CMK (cell line): ENCODE measurements at regions not wholly inside any gene's neighbourhood (a gene's known extent, or its start where the extent isn't known, plus 50 kb on each side); places are given as distances from the start of the nearest gene placed in this dataset.
"Not testable (repeated sequence)": the region's sequence is repeated elsewhere in the genome, so short reads cannot be mapped to it uniquely, and the experiment has no call there.

Source experiments
- DNase-seq: peaks from one replicate; pipeline ENCODE4 v3.0.0-alpha.2; 2010; ENCODE audit warnings: low read depth

DNA sequence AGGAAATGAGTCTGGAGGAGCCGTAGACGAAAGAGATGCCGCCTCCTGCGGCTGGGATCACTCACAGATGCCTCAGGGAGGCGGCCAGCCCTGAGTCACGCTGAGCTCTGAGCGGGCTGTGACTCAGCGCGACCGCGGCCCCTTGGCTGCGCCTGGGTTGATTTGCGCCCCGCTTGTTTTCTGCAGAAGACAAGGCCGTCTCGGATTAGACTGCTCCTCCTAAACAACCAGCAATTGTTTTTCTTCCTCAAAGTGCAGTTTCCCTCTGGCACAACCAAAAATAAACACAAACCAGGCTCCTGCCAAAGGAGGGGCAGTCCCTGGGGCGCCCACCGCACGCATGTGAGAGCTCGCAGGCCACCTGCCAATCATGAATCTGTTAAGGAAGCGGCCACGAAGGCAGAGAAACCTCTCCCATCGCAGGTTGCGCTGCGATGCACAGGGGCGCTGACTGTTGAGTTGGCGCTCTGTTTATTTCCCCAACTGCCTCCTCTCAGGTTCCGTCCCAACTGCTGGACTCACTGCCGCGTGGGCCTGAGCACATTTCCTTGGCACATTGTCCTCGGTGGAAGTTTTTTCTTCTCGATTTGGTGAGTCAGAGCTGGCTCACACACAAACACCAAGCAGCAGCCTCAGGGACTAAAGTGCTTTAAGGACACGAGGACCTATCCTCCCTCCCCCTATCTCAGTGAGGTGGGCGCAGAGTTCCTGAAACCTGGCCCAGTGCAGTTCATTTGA is 85.2 kb upstream of the NDUFV2 start:
- peak; percentile 24 for DNase-seq

DNA sequence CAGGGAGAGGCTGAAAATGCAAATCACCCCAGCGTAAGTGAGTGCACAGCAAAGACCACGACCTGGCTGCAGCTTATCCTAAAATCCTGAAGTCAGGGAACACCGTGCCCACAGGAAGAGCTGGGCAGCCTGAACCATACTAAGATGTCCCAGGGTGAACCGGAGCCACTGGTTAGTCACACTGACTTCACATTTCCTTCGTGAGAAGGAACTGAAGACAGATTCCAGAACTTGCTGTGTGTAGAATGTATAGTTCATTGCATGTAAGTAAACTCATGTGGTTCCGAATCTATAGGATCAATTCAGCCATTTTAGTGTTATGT is 84.6 kb upstream of the NDUFV2 start:
- no peak for DNase-seq

DNA sequence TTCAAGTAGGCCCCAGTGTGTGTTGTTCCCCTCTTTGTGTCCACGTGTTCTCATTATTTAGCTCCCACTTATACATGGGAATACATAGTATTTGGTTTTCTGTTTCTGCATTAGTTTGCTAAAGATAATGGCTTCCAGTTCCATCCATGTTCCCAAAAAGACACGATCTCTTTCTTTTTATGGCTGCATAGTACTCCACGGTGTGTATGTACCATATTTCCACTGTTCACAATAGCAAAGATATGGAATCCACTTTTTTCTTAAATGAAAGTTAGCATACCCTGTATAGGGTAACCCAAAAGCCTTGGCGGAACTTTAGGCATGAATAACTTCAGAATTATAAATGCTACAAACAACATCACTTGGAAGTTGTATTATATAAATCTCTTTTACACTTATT is 83.4 kb upstream of the NDUFV2 start:
- no peak for DNase-seq

DNA sequence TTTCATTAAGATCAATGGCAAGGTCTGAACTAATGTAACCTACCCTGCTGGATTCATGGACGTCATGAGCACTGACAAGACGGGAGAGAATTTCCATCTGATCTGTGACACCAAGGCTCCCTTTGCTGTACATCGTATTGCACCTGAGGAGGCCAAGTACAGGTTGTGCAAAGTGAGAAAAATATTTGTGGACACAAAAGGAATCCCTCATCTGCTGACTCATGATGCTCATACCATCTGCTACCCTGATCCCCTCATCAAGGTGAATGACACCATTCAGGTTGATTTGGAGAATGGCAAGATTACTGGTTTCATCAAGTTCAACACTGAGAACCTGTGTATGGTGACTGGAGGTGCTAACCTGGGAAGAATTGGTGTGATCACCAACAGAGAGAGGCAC is 82.3 kb upstream of the NDUFV2 start:
- no peak for DNase-seq

DNA sequence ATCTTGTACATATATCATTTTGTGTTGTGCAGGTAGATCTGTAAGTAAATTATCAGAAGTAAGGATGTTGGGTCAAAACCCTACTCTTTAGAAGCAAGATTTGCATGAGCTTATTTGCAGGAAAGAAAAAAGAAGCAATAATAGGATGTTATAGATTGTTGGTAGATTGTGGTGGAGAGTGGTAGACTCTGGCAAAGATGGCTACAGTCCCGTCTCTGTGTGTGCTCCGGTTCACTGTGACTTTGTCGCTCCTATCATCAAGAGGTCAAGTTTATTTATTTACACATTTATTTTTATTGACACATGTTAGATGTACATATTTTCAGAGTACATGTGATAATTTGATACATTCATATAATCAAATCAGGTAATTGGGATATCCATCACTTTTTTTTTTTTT is 81.0 kb upstream of the NDUFV2 start:
- no peak for DNase-seq

DNA sequence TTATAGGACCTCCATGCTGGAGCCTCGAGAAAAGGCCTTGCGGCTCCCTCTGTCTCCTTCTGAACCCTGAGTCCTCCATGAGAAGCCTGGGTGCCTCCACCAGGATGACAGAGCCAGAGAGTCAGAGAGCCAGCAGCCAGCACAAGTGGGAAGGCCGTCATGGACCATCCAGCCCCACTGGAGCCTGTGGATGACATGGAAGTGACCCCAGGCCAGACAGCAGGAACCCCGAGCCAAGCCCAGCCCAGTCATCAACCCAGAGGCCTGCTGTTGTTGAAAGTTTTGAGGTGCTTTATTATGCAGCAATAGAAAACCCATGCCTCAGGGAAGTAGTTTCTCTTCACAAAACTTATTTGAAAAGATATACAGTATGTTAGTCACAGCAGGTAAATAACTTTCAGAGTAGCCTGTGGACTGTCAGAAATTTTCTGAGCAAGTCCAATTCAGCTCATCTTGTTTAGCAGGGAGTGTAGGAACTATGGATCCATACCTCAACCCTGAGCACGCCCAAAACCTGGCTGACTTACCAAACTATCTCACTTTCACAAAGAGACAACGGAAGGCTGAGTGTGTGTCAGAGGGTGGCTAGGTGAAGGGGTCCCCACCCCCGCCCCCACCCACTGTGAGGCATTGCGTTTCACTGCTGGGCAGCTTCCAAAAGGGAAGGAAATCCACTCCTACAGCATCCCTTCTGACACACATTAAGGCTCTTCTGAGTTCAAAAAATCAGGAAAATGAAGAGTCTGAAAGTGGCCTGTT is 79.9 kb upstream of the NDUFV2 start:
- DNase-seq = no peak

DNA sequence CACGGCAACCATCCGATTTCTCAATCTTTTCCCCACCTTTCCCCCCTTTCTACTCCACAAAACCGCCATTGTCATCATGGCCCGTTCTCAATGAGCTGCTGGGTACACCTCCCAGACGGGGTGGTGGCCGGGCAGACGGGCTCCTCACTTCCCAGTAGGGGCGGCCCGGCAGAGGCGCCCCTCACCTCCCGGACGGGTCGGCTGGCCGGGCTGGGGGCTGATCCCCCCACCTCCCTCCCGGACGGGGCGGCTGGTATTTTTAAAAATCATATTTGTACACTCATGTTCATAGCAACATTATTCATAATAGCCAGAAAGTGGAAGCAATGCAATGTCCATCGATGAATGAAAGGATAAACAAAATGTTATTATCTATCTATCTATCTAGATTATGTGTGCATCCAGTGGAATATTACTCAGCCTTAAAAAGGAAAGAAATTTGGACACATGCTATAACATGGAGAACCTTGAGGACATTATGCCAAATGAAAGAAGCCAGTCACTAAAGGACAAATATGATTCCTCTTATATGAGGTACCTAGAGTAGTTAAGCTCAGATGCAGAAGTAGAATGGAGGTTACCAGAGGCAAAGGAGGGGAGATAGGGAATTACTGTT is 78.4 kb upstream of the NDUFV2 start:
- not testable (repeated sequence) for DNase-seq

DNA sequence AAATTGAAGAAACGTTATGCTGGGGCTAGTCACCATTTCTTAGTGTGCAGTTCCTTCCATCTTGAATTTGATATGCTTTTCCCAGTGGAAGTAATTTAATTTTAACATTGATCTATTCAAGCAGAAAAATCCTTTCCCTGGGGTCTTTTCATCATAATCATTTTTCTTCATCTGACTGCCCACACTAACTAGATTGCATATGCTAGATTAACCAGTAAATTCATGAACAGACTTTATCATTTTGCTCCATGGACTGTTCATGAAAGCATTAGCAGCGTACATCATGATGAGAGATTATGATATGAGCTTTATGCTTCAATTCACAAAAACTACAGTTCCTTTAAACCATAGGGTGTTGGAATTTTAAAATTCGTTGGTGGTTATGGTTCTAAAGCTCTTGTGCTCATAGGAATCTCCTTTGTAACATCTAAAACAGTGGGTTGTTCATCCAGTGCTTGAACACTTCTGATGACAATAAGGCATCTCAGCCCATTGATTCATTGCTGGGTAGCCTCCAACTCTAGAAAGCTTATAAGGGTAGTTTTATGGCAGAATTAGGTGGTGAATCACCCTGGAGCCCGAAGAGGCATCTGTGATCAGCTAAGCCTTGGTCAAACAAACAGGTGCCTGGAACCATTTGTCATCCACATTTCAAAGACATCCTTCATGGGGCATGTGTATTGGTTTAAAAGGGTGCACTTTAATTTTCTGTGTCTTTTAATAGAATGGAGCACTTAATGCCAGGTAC is 77.2 kb upstream of the NDUFV2 start:
- no peak for DNase-seq

DNA sequence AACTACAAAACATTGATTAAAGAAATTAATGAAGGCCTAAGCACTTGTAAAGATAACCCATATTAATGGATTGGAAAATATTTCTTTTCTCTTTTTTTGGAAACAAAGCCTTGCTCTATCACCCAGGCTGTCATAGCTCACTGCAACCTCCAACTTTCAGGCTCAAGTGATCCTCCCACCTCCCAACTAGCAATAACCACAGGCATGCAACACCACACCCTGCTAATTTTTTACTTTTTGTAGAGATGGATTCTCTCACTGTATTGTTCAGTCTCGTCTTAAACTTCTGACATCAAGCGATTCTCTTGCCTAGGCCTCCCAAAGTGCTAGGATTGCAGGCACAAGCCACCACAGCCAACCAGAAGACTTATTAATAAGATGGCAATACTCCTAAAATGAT is 73.4 kb upstream of the NDUFV2 start:
- no peak for DNase-seq

DNA sequence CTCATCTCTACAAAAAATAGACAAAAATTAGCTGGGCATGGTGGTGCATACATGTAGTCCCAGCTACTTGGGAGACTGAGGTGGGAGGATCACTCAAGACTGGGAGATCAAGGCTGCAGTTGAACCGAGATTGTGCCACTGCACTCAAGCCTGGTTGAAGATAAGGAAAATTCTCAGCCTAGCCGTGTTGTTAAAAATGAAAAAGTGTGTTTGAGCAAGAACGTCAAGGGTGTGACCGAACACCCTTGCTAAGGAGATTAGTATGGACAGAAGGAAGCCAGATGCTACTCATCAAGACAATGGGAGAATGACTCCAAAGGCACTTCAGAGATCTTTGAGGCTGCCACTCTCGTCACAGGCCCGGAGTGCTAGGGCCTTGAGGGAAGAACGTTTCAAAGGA is 70.0 kb upstream of the NDUFV2 start:
- DNase-seq = no peak

DNA sequence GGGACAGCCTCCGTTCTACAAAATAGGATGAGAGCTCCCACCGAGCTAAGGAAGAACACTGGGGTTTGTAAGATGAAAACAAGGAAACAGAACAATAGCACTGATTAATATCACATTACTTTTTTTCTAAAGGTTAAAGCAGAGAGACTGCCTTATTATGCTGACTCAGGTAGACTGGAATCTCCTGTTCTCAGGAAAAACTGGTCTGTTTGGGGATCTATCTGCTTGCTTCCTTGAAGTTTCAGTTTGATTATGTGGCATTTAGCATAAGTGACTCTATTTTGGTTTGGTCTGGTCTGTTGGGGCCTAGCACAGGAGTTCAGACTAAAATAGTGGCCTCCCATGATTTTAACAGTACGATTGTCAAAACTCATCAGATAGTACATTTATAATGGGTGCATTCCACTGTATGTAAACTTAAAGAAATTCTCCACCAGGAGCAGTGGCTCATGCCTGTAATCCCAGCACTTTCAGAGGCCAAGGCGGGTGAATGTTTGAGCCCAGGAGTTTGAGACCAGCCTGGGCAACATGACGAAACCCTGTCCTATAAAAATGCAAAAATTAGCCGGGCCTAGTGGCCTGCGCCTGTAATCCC is 64.1 kb upstream of the NDUFV2 start:
- DNase-seq = no peak

DNA sequence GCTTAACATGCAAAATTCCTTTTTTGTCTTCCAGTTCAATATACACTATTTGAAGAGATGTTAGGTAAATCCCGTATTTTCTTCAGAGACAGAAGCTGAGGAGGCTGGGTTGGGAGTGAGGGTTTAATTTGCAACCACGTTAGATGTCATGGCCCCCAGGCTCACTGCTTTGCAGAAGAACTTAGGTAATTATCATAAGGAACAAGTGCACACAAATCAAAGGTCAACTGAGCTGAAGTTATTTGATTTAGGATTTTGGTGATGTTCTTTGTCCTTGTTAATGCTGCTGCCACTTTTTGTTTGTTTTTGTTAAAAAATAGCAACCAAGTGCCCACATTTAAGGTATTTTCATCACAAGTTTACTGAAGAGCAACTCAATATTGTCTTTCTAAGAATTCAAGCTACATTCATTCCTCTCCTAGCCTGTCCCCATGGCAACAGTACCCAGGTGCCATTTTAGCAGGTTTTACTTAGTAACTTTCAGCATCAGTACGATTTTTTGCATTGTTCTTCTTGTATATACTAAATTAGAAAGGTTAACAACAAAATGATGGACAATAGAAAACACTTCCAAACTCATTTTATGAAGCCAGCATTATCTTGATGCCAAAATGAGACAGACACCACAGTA is 62.9 kb upstream of the NDUFV2 start:
- no peak for DNase-seq

DNA sequence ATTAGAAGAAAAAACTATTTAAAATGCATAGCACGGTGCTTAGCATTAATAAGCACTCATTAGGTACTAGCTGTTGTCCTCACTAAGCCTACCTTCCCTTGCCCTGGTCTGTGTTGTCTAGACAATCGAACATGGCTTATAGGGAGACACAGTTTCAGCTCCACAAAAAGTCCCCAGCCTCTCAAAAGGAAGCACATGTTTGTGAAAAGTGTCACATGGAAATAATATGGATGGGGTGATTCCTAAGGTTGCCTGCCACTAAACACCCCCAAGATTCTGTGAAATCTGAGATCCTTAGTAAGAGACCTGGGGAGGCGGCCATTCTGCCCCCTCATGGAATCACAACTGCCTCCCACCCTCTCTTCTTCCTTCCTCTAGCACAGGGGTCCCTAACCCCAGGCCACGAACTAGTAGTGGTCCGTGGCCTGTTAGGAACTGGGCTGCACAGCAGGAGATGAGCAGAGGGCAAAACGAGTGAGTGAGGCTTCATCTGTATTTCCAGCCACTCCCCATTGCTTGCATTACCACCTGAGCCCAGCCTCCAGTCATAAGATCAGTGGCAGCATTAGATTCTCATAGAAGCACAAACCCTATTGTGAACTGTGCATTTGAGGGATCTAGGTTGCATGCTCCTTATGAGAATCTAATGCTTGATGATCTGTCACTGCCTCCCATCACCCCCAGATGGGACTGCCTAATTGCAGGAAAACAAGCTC is 59.6 kb upstream of the NDUFV2 start:
- no peak for DNase-seq

DNA sequence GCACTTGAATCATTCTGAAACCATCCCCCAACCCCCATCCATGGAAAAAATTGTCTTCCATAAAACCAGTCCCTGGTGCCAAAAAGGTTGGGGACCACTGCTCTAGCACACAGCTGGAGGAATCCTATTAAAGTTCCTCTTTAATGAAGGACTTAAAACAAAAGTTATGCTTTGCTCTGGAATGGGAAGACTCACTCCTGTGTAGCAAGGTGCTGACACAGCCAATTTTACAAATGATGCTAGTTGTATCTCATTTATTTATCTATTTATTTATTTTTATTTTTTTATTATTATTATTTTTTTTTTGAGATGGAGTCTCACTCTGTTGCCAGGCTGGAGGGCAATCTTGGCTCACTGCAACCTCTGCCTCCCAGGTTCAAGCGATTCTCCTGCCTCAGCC is 58.9 kb upstream of the NDUFV2 start:
- DNase-seq = no peak

DNA sequence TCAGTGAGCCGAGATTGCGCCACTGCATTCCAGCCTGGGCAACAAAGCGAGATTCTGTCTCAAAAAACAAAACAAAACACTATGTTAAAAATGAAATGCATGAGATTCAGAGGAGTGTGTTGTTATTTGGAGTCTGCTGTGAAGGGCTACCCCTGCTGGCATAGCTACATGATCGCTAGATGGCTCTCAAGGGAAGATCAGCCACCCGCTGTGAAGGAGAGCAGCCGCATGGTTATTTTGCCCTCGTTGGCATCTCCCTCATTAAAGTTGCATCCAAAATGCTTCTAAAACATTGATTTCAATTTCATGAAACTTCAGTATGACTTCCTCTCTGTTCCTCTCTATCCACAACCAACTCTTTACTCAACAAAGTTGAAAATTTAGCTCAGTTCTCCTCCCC is 54.8 kb upstream of the NDUFV2 start:
- DNase-seq = no peak

DNA sequence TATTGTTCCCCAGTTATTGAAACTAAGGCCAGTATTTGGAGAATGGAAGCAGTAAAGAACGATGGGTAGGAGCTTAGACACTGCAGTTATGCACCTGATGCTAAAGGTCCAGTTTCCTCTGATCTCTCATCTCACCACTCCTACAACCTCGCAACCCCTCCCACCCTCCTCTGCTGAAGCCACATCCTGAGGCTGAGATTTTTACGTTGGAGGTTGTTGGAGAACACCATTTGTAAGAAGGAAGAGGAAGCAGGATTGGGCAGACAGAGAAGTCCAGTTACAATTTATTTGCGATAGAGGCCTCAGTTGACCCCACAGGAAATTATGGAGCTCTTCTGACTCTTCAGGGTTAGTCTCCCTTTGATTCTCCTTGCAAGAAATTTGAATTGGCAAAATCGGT is 54.3 kb upstream of the NDUFV2 start:
- DNase-seq = no peak

DNA sequence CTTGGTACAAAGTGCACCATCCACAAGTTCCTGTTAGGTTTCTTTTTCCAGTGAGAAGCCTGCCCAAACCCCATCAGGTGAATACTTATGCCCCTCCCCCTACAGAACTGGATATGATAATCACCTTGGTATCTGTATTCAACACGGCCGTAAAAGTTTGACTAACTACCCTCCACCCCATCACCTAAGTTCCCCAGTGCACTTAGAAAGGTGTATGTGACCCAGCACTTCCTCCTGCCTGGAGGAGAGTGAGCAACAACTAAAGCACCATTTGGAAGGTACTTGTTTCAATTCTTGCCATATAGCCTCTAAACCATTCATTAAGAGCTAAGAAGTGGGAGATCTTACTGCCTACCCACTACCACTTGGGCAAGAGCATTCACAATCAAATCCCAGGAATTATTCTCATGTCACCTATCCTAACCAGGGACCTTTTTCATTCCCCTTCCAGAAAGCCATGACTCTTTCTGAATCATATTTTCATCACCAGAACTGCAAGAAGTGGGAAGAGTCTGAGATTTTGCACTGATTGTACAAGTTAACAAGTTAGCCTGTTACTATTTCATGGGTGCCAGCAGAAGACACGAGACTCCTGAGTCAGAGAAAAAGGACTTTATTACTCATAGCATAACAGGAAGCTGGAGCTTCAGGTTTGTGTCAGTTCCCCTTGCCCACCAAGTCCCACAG is 53.5 kb upstream of the NDUFV2 start:
- DNase-seq = no peak

DNA sequence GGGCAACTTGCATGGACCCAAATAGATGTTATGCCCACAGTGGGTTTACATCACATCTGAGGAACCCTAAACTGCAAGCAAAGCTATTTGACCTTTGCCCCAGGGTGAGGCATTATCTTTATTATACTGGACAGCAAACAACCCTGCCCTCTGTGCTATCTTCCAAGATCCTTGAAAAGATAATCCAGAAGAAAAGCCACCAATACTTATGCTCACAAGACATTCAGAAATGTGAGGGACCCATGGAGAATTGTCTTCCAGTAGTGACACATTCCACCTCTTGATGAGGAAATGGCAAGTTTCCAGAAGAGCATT is 53.0 kb upstream of the NDUFV2 start:
- DNase-seq = no peak

DNA sequence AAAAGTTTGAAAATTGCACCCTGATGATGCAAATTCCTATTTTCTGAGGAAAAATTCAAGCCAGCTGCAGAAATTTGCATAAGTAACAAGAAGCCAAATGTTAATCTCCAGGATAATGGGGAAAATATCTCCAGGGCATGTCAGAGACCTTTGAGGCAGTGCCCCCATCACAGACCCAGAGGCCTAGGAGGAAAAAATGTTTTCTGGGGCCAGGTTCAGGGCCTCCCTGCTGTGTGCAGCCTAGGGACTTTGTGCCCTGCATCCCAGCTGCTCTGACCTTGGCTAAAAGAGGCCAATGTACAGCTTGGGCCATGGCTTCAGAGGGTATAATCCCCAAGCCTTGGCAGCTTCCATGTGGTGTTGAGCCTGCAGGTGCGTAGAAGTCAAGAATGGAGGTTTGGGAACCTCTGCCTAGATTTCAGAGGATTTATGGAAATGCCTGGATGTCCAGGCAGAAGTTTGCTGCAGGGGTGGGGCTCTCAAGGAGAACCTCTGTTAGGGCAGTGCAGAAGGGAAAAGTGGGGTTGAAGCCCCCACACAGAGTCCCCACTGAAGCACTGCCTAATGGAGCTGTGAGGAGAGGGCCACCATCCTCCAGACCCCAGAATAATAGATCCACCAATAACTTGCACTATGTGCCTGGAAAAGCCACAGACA is 51.7 kb upstream of the NDUFV2 start:
- DNase-seq = not testable (repeated sequence)
